Muscle layer of colon (tissue), 2 donors: ENCODE measurements at regions not wholly inside any gene's neighbourhood (a gene's known extent, or its start where the extent isn't known, plus 50 kb on each side); places are given as distances from the start of the nearest gene placed in this dataset.

Experiments
- H3K27ac ChIP-seq: one replicate; pipeline ENCODE4 v1.7.0; 2013; ENCODE audit warnings: low read depth, mild to moderate bottlenecking, low read length, moderate library complexity
- H3K27me3 ChIP-seq, 2 donors: one replicate each; pipeline ENCODE4 v1.7.0; 2013; ENCODE audit warnings: low read length in 2 of 2, mild to moderate bottlenecking in 2 of 2; ENCODE audit not compliant: insufficient read depth in 2 of 2, control insufficient read depth in 1 of 2
- H3K36me3 ChIP-seq: one replicate; pipeline ENCODE4 v1.7.0; 2013; ENCODE audit warnings: mild to moderate bottlenecking, low read length; ENCODE audit not compliant: insufficient read depth
- H3K4me1 ChIP-seq: one replicate; pipeline ENCODE4 v1.7.0; 2013; ENCODE audit warnings: mild to moderate bottlenecking, low read length; ENCODE audit not compliant: insufficient read depth
- H3K4me3 ChIP-seq, 2 donors: one replicate each; pipeline ENCODE4 v1.7.0; 2013; ENCODE audit warnings: low read length in 2 of 2, low read depth in 1 of 2, mild to moderate bottlenecking in 1 of 2, moderate library complexity in 1 of 2
- H3K9ac ChIP-seq: one replicate; pipeline ENCODE4 v1.7.0; 2013; ENCODE audit warnings: low read length
- H3K9me3 ChIP-seq: one replicate; pipeline ENCODE4 v1.7.0; 2013; ENCODE audit warnings: mild to moderate bottlenecking, low read length
- donor health status: abdominal sarcoma.
- donor health status: Adenocarcinoma of cecum.

GRCh38 chr6:113144117-113144516 is 713.0 kb upstream of the MARCKS start:
- no peak overlapping the region for H3K27ac ChIP-seq
- no peaks in the 10 kb centered on the region for H3K4me1 ChIP-seq
- H3K27me3 ChIP-seq: no peaks in the 10 kb centered on the region
- no peak overlapping the region for H3K9ac ChIP-seq
- no peaks in the 10 kb centered on the region for H3K9me3 ChIP-seq
- no peaks in the 10 kb centered on the region for H3K36me3 ChIP-seq
- no peak overlapping the region for H3K4me3 ChIP-seq

- no peaks in the 10 kb centered on the region for H3K4me1 ChIP-seq
- H3K27me3 ChIP-seq: no peaks in the 10 kb centered on the region
- H3K36me3 ChIP-seq: no peaks in the 10 kb centered on the region
- no peak overlapping the region for H3K27ac ChIP-seq
- H3K9me3 ChIP-seq: no peaks in the 10 kb centered on the region
- H3K9ac ChIP-seq: no peak overlapping the region
- H3K4me3 ChIP-seq: no peak overlapping the region
Measured at GRCh38 chr6:113146878-113147277, 710.3 kb upstream of the MARCKS start.

- Histone ChIP-seq H3K4me3 (no peak overlapping the region), H3K9ac (no peak overlapping the region), H3K4me1 (no peaks in the 10 kb centered on the region), H3K36me3 (no peaks in the 10 kb centered on the region), H3K27me3 (no peaks in the 10 kb centered on the region), H3K27ac (no peak overlapping the region), H3K9me3 (no peaks in the 10 kb centered on the region)
Measured at GRCh38 chr6:113147544-113147943, 709.6 kb upstream of the MARCKS start.

- no peaks in the 10 kb centered on the region for H3K36me3 ChIP-seq
- H3K4me1 ChIP-seq: no peaks in the 10 kb centered on the region
- H3K9ac ChIP-seq: no peak overlapping the region
- no peak overlapping the region for H3K27ac ChIP-seq
- no peak overlapping the region for H3K4me3 ChIP-seq
- H3K27me3 ChIP-seq: no peaks in the 10 kb centered on the region
- no peaks in the 10 kb centered on the region for H3K9me3 ChIP-seq
Measured at GRCh38 chr6:113148566-113148965, 708.6 kb upstream of the MARCKS start.

GRCh38 chr6:113149511-113149910 is 707.6 kb upstream of the MARCKS start:
- H3K27ac ChIP-seq: no peak overlapping the region
- H3K4me1 ChIP-seq: no peaks in the 10 kb centered on the region
- H3K9ac ChIP-seq: no peak overlapping the region
- no peaks in the 10 kb centered on the region for H3K27me3 ChIP-seq
- H3K4me3 ChIP-seq: no peak overlapping the region
- no peaks in the 10 kb centered on the region for H3K9me3 ChIP-seq
- H3K36me3 ChIP-seq: no peaks in the 10 kb centered on the region

GRCh38 chr6:113160306-113161017 is 696.7 kb upstream of the MARCKS start:
- Histone ChIP-seq H3K4me3 (no peak overlapping the region), H3K27ac (no peak overlapping the region), H3K36me3 (no peaks in the 10 kb centered on the region), H3K27me3 (no peaks in the 10 kb centered on the region), H3K4me1 (no peaks in the 10 kb centered on the region), H3K9me3 (no peaks in the 10 kb centered on the region), H3K9ac (no peak overlapping the region)

GRCh38 chr6:113161018-113161315 is 696.2 kb upstream of the MARCKS start:
- Histone ChIP-seq H3K27ac (no peak overlapping the region), H3K36me3 (no peaks in the 10 kb centered on the region), H3K9me3 (no peaks in the 10 kb centered on the region), H3K4me1 (no peaks in the 10 kb centered on the region), H3K4me3 (no peak overlapping the region), H3K27me3 (no peaks in the 10 kb centered on the region), H3K9ac (no peak overlapping the region)

GRCh38 chr6:113162739-113163138 is 694.4 kb upstream of the MARCKS start:
- Histone ChIP-seq H3K4me3 (no peak overlapping the region), H3K4me1 (no peaks in the 10 kb centered on the region), H3K27ac (no peak overlapping the region), H3K27me3 (no peaks in the 10 kb centered on the region), H3K9ac (no peak overlapping the region), H3K36me3 (no peaks in the 10 kb centered on the region), H3K9me3 (no peaks in the 10 kb centered on the region)

GRCh38 chr6:113168057-113168456 is 689.1 kb upstream of the MARCKS start:
- H3K36me3 ChIP-seq: no peaks in the 10 kb centered on the region
- no peaks in the 10 kb centered on the region for H3K27me3 ChIP-seq
- no peaks in the 10 kb centered on the region for H3K9me3 ChIP-seq
- H3K9ac ChIP-seq: no peak overlapping the region
- no peak overlapping the region for H3K4me3 ChIP-seq
- H3K4me1 ChIP-seq: no peaks in the 10 kb centered on the region
- no peak overlapping the region for H3K27ac ChIP-seq

- H3K9me3 ChIP-seq: no peaks in the 10 kb centered on the region
- H3K9ac ChIP-seq: no peak overlapping the region
- H3K4me1 ChIP-seq: no peaks in the 10 kb centered on the region
- no peaks in the 10 kb centered on the region for H3K27me3 ChIP-seq
- no peaks in the 10 kb centered on the region for H3K36me3 ChIP-seq
- H3K4me3 ChIP-seq: no peak overlapping the region
- H3K27ac ChIP-seq: no peak overlapping the region
Measured at GRCh38 chr6:113169484-113169883, 687.7 kb upstream of the MARCKS start.

GRCh38 chr6:113170454-113170853 is 686.7 kb upstream of the MARCKS start:
- H3K4me3 ChIP-seq: no peak overlapping the region
- H3K9me3 ChIP-seq: no peaks in the 10 kb centered on the region
- H3K27me3 ChIP-seq: no peaks in the 10 kb centered on the region
- H3K9ac ChIP-seq: no peak overlapping the region
- no peaks in the 10 kb centered on the region for H3K4me1 ChIP-seq
- H3K27ac ChIP-seq: no peak overlapping the region
- no peaks in the 10 kb centered on the region for H3K36me3 ChIP-seq

GRCh38 chr6:113171882-113172281 is 685.3 kb upstream of the MARCKS start:
- H3K27ac ChIP-seq: no peak overlapping the region
- no peak overlapping the region for H3K9ac ChIP-seq
- H3K4me1 ChIP-seq: no peaks in the 10 kb centered on the region
- no peak overlapping the region for H3K4me3 ChIP-seq
- no peaks in the 10 kb centered on the region for H3K36me3 ChIP-seq
- no peaks in the 10 kb centered on the region for H3K27me3 ChIP-seq
- H3K9me3 ChIP-seq: no peaks in the 10 kb centered on the region
